ENCODE measurements at regions not wholly inside any gene's neighbourhood (a gene's known extent, or its start where the extent isn't known, plus 50 kb on each side); places are given as distances from the start of the nearest gene placed in this dataset.

DNA sequence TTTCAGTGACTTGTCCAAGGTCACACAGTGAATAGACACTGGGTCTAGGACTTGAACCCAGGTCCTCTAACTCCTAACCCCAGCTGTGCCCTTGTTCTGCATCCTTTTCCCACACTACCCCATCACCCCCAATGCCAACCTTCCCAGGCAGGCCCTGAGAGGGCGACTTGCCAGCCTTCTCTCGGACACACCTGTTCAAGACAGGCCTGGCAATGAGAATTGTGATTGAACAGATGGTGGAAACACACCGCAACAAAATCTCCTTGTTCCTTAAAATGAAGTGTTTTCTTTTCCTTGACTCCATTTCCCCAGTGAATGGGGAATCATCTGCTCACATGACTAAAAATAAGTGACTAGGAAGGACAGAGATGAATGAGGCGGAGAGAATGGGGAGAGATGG lies 189.5 kb upstream of the ASIC2 start:
- TF ChIP-seq, protein P1, sequence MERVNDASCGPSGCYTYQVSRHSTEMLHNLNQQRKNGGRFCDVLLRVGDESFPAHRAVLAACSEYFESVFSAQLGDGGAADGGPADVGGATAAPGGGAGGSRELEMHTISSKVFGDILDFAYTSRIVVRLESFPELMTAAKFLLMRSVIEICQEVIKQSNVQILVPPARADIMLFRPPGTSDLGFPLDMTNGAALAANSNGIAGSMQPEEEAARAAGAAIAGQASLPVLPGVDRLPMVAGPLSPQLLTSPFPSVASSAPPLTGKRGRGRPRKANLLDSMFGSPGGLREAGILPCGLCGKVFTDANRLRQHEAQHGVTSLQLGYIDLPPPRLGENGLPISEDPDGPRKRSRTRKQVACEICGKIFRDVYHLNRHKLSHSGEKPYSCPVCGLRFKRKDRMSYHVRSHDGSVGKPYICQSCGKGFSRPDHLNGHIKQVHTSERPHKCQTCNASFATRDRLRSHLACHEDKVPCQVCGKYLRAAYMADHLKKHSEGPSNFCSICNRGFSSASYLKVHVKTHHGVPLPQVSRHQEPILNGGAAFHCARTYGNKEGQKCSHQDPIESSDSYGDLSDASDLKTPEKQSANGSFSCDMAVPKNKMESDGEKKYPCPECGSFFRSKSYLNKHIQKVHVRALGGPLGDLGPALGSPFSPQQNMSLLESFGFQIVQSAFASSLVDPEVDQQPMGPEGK (CRISPR knock-in tag; IDR thresholded peaks at IDR 0.05; ENCODE audit: borderline replicate concordance): no peak
- TF ChIP-seq ZFP30 (CRISPR knock-in tag; IDR thresholded peaks at IDR 0.05) (no peak), ARNTL (CRISPR knock-in tag; IDR thresholded peaks at IDR 0.05; ENCODE audit: borderline replicate concordance, low read depth) (no peak), ESRRG (CRISPR knock-in tag; IDR thresholded peaks at IDR 0.05) (no peak), ZNF565 (CRISPR knock-in tag; conservative IDR thresholded peaks at IDR 0.05; ENCODE audit: low read depth) (no peak), SNAI2 (CRISPR knock-in tag; IDR thresholded peaks at IDR 0.05) (no peak)
- TF ChIP-seq, protein P2, sequence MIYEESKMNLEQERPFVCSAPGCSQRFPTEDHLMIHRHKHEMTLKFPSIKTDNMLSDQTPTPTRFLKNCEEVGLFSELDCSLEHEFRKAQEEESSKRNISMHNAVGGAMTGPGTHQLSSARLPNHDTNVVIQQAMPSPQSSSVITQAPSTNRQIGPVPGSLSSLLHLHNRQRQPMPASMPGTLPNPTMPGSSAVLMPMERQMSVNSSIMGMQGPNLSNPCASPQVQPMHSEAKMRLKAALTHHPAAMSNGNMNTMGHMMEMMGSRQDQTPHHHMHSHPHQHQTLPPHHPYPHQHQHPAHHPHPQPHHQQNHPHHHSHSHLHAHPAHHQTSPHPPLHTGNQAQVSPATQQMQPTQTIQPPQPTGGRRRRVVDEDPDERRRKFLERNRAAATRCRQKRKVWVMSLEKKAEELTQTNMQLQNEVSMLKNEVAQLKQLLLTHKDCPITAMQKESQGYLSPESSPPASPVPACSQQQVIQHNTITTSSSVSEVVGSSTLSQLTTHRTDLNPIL (CRISPR knock-in tag; IDR thresholded peaks at IDR 0.05; ENCODE audit: low read depth): no peak
- TF ChIP-seq, protein P3, sequence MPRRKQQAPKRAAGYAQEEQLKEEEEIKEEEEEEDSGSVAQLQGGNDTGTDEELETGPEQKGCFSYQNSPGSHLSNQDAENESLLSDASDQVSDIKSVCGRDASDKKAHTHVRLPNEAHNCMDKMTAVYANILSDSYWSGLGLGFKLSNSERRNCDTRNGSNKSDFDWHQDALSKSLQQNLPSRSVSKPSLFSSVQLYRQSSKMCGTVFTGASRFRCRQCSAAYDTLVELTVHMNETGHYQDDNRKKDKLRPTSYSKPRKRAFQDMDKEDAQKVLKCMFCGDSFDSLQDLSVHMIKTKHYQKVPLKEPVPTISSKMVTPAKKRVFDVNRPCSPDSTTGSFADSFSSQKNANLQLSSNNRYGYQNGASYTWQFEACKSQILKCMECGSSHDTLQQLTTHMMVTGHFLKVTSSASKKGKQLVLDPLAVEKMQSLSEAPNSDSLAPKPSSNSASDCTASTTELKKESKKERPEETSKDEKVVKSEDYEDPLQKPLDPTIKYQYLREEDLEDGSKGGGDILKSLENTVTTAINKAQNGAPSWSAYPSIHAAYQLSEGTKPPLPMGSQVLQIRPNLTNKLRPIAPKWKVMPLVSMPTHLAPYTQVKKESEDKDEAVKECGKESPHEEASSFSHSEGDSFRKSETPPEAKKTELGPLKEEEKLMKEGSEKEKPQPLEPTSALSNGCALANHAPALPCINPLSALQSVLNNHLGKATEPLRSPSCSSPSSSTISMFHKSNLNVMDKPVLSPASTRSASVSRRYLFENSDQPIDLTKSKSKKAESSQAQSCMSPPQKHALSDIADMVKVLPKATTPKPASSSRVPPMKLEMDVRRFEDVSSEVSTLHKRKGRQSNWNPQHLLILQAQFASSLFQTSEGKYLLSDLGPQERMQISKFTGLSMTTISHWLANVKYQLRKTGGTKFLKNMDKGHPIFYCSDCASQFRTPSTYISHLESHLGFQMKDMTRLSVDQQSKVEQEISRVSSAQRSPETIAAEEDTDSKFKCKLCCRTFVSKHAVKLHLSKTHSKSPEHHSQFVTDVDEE (CRISPR knock-in tag; IDR thresholded peaks at IDR 0.05): no peak
